CD4-positive, CD25-positive, alpha-beta regulatory T cell (primary cell): ENCODE measurements at regions not wholly inside any gene's neighbourhood (a gene's known extent, or its start where the extent isn't known, plus 50 kb on each side); places are given as distances from the start of the nearest gene placed in this dataset.

Experiments
- ATAC-seq, 2 donors: fragments of 150-1000 bp; cut with Tn5 transposase; one replicate each; pipeline ENCODE4 v1.10.0; 2021; ENCODE audit warnings: low read depth in 2 of 2, moderate number of reproducible peaks in 2 of 2, moderate library complexity in 1 of 2
- DNase-seq, 3 donors: peaks; one replicate each; pipeline versions ENCODE4 v3.0.0 to v3.0.0-alpha.2; 2012 to 2022; ENCODE audit warnings: mixed read lengths in 1 of 3
- H3K27ac ChIP-seq: one replicate; pipeline ENCODE4 v1.7.0; 2013; ENCODE audit warnings: mild to moderate bottlenecking, low read length; ENCODE audit not compliant: insufficient read depth, poor library complexity, severe bottlenecking
- H3K27me3 ChIP-seq: one replicate; pipeline ENCODE4 v1.7.0; 2013; ENCODE audit warnings: low read length; ENCODE audit not compliant: control insufficient read depth, insufficient read depth
- H3K36me3 ChIP-seq: one replicate; pipeline ENCODE4 v1.7.0; 2013; ENCODE audit warnings: mild to moderate bottlenecking, low read length, moderate library complexity; ENCODE audit not compliant: control insufficient read depth, insufficient read depth
- H3K4me1 ChIP-seq: 2 replicates; pipeline ENCODE4 v1.7.0; 2013; ENCODE audit warnings: mild to moderate bottlenecking, low read length; ENCODE audit not compliant: insufficient read depth, control insufficient read depth, poor library complexity, severe bottlenecking
- H3K4me3 ChIP-seq: one replicate; pipeline ENCODE4 v1.7.0; 2013; ENCODE audit warnings: low read depth, mild to moderate bottlenecking, low read length, moderate library complexity
- H3K9me3 ChIP-seq, 2 experiments: 1 replicate in 1 of 2; 2 replicates in 1 of 2; pipeline ENCODE4 v1.7.0; 2013; ENCODE audit warnings: low read length in 2 of 2, mild to moderate bottlenecking in 1 of 2, moderate library complexity in 1 of 2; ENCODE audit not compliant: control insufficient read depth in 2 of 2
- H3K27ac Mint-ChIP-seq, 3 donors: one replicate each; pipeline ENCODE4 v1.8.0; 2020 to 2022; ENCODE audit warnings: mild to moderate bottlenecking in 3 of 3, mixed read lengths in 3 of 3, moderate library complexity in 2 of 3
- H3K27me3 Mint-ChIP-seq: one replicate; pipeline ENCODE4 v1.8.0; 2022; ENCODE audit warnings: mild to moderate bottlenecking, mixed read lengths
- H3K36me3 Mint-ChIP-seq: one replicate; pipeline ENCODE4 v1.8.0; 2020; ENCODE audit warnings: mixed read lengths
- H3K4me1 Mint-ChIP-seq, 4 donors: one replicate each; pipeline ENCODE4 v1.8.0; 2020 to 2022; ENCODE audit warnings: mixed read lengths in 4 of 4, mild to moderate bottlenecking in 1 of 4
- H3K4me3 Mint-ChIP-seq, 4 donors: one replicate each; pipeline ENCODE4 v1.8.0; 2020 to 2022; ENCODE audit warnings: mild to moderate bottlenecking in 4 of 4, mixed read lengths in 4 of 4, moderate library complexity in 3 of 4
- H3K9me3 Mint-ChIP-seq, 7 donors: one replicate each; pipeline ENCODE4 v1.8.0; 2020 to 2022; ENCODE audit warnings: mixed read lengths in 7 of 7, mild to moderate bottlenecking in 3 of 7, moderate library complexity in 2 of 7

DNA sequence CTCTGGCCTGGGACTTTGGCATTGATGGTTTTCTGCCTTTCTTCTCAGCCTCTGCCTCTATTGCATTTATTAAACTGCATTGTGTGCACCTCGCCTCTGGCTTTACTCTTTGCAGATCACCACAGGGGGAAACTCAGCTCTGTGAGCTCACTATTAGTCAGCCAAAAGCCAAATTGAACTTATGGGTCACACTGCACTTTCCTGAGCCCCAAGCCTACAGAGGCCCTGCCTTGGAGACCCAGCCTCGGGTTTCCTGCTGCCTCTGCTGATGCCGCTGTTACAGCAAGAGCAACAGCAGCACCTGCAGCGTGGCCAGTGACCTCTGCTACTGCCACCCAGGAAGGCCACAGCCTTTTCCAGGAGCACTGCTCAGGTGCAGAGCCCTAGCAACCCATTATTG, 122.5 kb downstream of the DAD1 start:
- Histone ChIP-seq H3K4me3 (no peak overlapping the region), H3K27ac (no peak overlapping the region), H3K36me3 (no peaks in the 10 kb centered on the region), H3K4me1 (no peaks in the 10 kb centered on the region), H3K27me3 (no peaks in the 10 kb centered on the region), H3K9me3 (no peaks in the 10 kb centered on the region)
- DNase-seq (no peak), ATAC-seq (no peak)
- no peak overlapping the region for H3K4me3 Mint-ChIP-seq
- H3K4me1 Mint-ChIP-seq, result no peaks in the 10 kb centered on the region
- no peaks in the 10 kb centered on the region for H3K36me3 Mint-ChIP-seq
- no peaks in the 10 kb centered on the region for H3K27me3 Mint-ChIP-seq
- H3K27ac Mint-ChIP-seq, result peak overlapping the region in 1 of 3 donors; percentile 20
- no peaks in the 10 kb centered on the region for H3K9me3 Mint-ChIP-seq

DNA sequence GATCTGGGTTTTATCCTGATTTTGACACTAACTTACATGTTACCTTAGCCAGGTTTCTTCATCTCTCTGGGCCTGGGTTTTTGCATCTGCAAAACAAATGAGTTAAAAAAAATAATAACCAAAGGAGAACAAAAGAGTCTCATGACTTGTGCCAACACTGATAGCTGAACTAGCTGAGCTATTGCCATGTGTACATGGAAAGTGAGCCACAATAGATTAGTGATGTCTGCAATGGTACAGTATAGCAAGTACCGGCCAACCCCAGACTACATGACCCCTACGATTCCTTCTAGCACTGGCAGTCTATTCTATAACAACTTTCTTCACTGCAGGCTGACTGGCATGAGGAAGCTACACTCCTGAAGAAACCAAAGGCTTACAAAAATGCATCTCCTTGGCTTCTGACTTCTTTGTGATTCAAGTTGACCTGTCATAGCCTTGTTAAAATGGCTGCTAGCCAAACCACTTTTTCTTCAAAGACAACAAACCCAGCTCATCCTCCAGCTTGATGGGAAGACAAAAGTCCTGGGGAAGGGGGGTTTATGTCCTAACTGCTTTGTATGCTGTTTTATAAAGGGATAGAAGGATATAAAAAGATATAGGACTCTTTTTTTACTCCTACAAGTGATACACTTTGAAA, 123.7 kb downstream of the DAD1 start:
- H3K4me3 Mint-ChIP-seq, result peak overlapping the region in 1 of 4 donors; percentile 21
- ATAC-seq (no peak), DNase-seq (no peak)
- Histone ChIP-seq H3K4me1 (no peaks in the 10 kb centered on the region), H3K4me3 (no peak overlapping the region), H3K27me3 (no peaks in the 10 kb centered on the region), H3K27ac (no peak overlapping the region), H3K9me3 (no peaks in the 10 kb centered on the region), H3K36me3 (no peaks in the 10 kb centered on the region)
- H3K36me3 Mint-ChIP-seq, result no peaks in the 10 kb centered on the region
- H3K27ac Mint-ChIP-seq, result no peak overlapping the region
- no peaks in the 10 kb centered on the region for H3K4me1 Mint-ChIP-seq
- H3K9me3 Mint-ChIP-seq, result no peaks in the 10 kb centered on the region
- H3K27me3 Mint-ChIP-seq, result no peaks in the 10 kb centered on the region

DNA sequence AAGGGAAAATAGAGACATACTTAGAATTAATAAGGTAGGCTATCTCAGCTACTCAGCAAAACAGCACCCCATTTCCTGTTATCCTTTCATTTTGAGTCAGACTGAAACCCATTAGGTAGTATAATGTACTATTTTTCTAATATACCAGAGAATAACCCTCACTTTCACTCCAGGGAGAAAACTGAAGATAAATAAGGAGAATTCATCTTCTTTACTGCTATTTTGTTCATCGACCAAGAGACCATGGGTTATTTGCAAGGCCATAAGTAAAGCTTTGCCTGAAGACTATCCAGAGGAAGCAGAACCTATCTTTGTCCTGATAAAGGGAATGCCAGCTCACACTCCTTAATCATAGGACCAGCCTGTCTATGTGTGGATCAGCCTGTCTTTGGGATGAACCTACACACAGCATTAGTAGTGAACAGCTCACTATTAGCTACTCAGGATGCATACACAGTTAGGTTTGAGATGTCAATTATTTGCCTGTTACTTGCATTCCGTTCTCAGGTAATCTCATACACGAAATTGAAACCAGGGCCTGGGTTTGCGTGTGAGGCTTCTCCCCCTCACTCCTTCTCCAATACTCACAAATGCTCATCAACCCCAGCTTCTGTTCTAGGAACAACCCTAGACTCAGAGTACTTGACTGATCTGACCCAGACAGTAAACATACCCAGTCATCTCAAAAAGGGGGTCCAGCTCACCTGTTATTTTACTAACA, 124.4 kb downstream of the DAD1 start:
- Histone ChIP-seq H3K4me3 (no peak overlapping the region), H3K27me3 (no peaks in the 10 kb centered on the region), H3K27ac (no peak overlapping the region), H3K9me3 (no peaks in the 10 kb centered on the region), H3K36me3 (no peaks in the 10 kb centered on the region), H3K4me1 (no peaks in the 10 kb centered on the region)
- Mint-ChIP-seq H3K4me3 (peak overlapping the region in 1 of 4 donors; percentile 21), H3K36me3 (no peaks in the 10 kb centered on the region), H3K4me1 (no peaks in the 10 kb centered on the region), H3K27me3 (no peaks in the 10 kb centered on the region), H3K27ac (no peak overlapping the region), H3K9me3 (no peaks in the 10 kb centered on the region)
- ATAC-seq (no peak), DNase-seq (no peak)

DNA sequence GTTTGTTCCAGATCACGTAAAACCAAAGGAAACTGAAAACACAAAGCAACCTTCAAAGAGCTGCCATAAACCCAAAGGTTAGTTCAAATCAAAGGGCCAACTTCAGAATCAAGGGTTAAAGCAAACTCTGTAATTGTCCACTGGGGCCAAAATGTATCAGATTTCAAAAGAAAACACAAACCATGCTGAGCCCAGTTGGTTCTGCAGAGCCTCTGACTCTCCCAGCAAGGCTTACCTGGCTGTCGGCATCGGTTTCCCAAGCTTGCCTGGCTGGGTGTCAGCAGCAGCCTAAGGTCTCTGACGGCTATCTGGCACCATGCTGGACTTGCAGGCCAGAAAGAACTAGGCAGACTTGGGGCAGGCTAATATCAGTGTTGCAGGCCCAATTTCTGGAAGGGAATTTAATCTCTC, 125.3 kb downstream of the DAD1 start:
- H3K27me3 Mint-ChIP-seq, result no peaks in the 10 kb centered on the region
- H3K4me3 Mint-ChIP-seq, result no peak overlapping the region
- no peaks in the 10 kb centered on the region for H3K4me1 ChIP-seq
- H3K27me3 ChIP-seq, result no peaks in the 10 kb centered on the region
- H3K9me3 ChIP-seq, result no peaks in the 10 kb centered on the region
- no peak for ATAC-seq
- no peaks in the 10 kb centered on the region for H3K4me1 Mint-ChIP-seq
- no peaks in the 10 kb centered on the region for H3K36me3 Mint-ChIP-seq
- no peaks in the 10 kb centered on the region for H3K9me3 Mint-ChIP-seq
- no peak for DNase-seq
- no peak overlapping the region for H3K27ac Mint-ChIP-seq
- H3K36me3 ChIP-seq, result no peaks in the 10 kb centered on the region
- no peak overlapping the region for H3K4me3 ChIP-seq
- H3K27ac ChIP-seq, result no peak overlapping the region

DNA sequence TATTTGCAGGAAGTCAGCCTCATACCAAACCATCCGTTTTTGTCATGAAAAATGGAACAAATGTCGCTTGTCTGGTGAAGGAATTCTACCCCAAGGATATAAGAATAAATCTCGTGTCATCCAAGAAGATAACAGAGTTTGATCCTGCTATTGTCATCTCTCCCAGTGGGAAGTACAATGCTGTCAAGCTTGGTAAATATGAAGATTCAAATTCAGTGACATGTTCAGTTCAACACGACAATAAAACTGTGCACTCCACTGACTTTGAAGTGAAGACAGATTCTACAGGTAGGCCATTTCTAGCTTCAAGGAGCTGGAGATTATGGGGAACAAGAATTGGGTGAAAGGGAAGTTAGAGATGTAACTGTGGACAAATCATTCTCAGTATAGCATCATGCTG, 126.1 kb downstream of the DAD1 start:
- DNase-seq (no peak), ATAC-seq (no peak)
- Histone ChIP-seq H3K27ac (no peak overlapping the region), H3K4me1 (no peaks in the 10 kb centered on the region), H3K4me3 (no peak overlapping the region), H3K36me3 (no peaks in the 10 kb centered on the region), H3K27me3 (no peaks in the 10 kb centered on the region), H3K9me3 (no peaks in the 10 kb centered on the region)
- H3K27me3 Mint-ChIP-seq, result no peaks in the 10 kb centered on the region
- no peak overlapping the region for H3K27ac Mint-ChIP-seq
- no peaks in the 10 kb centered on the region for H3K36me3 Mint-ChIP-seq
- no peaks in the 10 kb centered on the region for H3K9me3 Mint-ChIP-seq
- no peaks in the 10 kb centered on the region for H3K4me1 Mint-ChIP-seq
- H3K4me3 Mint-ChIP-seq, result no peak overlapping the region

DNA sequence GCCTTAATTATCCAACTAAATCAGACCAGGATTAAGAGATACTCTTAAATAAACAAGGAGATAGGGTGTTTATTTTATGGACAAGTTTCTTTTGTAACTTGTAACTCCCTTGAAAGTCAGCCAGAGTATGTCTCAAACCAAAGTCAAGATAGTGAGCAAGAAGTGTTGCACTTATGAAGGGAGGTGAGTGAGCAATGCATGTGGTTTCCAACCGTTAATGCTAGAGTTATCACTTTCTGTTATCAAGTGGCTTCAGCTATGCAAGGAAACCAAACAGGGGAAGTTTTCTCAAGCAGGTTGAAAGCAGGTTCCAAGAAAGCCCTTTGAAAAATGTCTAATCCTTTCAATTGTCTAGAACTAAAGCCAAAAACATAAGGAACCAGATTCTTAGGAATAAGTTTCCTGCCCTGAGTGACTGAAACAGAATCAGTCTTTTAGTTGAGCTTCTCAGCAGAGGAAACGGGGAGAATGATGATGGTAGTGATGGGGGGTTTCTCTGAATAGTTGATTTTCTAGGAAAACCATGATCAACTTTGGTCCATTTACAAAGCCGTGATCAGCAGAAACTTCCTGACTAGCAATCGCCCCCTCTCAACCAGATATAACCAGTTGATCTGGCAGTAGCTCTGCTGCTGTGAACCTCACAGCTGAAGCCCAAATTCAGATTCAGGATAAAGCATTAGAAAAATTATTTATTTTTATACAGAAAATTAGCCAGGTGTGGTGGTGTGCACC, 128.4 kb downstream of the DAD1 start:
- Mint-ChIP-seq H3K4me1 (no peaks in the 10 kb centered on the region), H3K4me3 (no peak overlapping the region), H3K27ac (no peak overlapping the region), H3K36me3 (no peaks in the 10 kb centered on the region), H3K27me3 (no peaks in the 10 kb centered on the region), H3K9me3 (no peaks in the 10 kb centered on the region)
- DNase-seq (no peak), ATAC-seq (no peak)
- Histone ChIP-seq H3K36me3 (no peaks in the 10 kb centered on the region), H3K4me3 (no peak overlapping the region), H3K27ac (no peak overlapping the region), H3K9me3 (no peaks in the 10 kb centered on the region), H3K4me1 (no peaks in the 10 kb centered on the region), H3K27me3 (no peaks in the 10 kb centered on the region)

DNA sequence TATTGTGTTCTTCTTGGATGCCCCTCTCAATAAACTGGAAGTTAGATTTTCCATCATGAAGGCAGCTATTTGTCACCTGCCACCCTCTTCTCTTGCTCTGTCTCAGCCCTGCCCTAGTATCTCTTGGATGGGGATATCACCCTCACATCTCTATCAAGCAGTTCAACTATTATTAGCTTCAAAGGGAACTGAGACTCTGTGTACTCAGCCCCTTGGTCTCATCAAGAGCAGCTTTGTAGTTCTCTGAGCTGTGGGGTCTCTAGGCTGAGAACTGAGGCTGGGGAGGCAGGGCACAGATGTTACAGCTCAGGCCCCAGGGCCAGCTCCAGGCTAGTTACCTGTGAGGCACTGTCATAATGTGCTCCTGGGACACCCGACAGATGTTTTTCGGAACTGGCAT, 130.3 kb downstream of the DAD1 start:
- Histone ChIP-seq H3K4me3 (no peak overlapping the region), H3K27me3 (no peaks in the 10 kb centered on the region), H3K4me1 (no peaks in the 10 kb centered on the region), H3K27ac (no peak overlapping the region), H3K9me3 (no peaks in the 10 kb centered on the region), H3K36me3 (no peaks in the 10 kb centered on the region)
- Mint-ChIP-seq H3K27me3 (no peaks in the 10 kb centered on the region), H3K4me1 (no peaks in the 10 kb centered on the region), H3K27ac (peak overlapping the region in 1 of 3 donors; percentile 89), H3K4me3 (peak overlapping the region in 1 of 4 donors; percentile 53), H3K9me3 (no peaks in the 10 kb centered on the region), H3K36me3 (no peaks in the 10 kb centered on the region)
- ATAC-seq (no peak), DNase-seq (no peak)
